SK-MEL-5 (cell line): ENCODE measurements at regions not wholly inside any gene's neighbourhood (a gene's known extent, or its start where the extent isn't known, plus 50 kb on each side); places are given as distances from the start of the nearest gene placed in this dataset.
"Not testable (repeated sequence)": the region's sequence is repeated elsewhere in the genome, so short reads cannot be mapped to it uniquely, and the experiment has no call there.

Source experiments
- DNase-seq: peaks from one replicate; pipeline ENCODE4 v3.0.0-alpha.2; 2016; ENCODE audit warnings: low read depth, low spot score
- in situ Hi-C: cut with HindIII; loops from 2 replicates; pipeline ENCODE4 v1.10.0; 2016; ENCODE audit warnings: low sequenced_read_pairs, high pct_unique_total_duplicates, low pct_unique_long_range_greater_than_20kb

DNA sequence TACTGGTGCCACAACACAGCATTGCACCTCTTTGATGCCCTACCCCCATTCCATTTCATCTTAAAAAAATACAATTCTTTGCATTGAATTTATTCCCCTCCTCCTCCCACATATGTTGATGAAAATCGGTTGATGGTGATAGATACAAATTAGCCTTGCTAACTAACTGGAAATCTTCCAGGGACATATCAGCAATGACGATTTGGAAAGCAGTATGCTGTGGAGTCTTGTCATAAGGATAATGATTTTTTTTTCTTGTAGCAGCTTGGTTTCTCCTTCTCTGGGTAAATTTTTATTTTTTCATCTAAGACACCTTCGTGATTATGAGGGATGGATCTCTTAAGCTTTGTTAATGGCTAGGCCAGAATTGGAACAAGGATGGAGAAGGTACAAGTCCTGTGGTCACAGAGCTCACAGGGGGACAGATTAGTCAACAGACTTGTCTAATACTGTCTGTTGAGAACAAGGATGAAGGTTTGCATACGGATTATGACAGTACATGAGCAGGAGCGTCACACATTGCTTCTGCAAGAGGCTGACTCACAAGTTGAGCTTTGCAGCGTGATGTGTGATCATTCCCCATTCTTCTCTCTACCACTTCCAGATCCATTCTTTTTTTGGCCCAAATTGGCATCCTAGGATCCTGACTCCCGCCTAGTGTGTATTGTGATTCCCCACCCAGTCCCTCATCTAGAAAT, 233.1 kb upstream of the FERMT1 start:
- in situ Hi-C loops, result no loop called here
- no peak for DNase-seq

- in situ Hi-C loops, result no loop called here
- DNase-seq, result no peak
These were observed 226.1 kb upstream of the FERMT1 start for GRCh38 chr20:6348908-6349307.

DNA sequence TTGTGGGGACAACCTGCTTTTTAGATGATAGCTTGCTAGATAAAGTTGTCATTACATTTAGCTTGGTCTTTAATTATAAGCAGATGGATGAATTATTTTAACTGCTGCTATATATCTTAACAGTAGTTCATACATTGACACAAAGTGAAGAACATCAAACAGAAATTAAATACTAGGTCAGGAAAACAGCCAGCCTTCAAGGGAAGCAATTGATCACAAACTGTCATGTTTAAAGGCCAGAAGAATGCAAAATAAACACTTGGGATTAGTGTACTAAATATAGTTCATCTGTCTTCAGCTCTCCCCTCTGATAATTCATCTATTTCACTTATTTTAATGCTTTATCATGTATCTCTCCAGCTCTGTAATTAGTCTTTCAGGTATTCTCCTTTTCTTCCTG, 225.1 kb upstream of the FERMT1 start:
- in situ Hi-C loops, result no loop called here
- no peak for DNase-seq

GRCh38 chr20:6341491-6341890, 218.7 kb upstream of the FERMT1 start:
- in situ Hi-C loops, result no loop called here
- no peak for DNase-seq

DNA sequence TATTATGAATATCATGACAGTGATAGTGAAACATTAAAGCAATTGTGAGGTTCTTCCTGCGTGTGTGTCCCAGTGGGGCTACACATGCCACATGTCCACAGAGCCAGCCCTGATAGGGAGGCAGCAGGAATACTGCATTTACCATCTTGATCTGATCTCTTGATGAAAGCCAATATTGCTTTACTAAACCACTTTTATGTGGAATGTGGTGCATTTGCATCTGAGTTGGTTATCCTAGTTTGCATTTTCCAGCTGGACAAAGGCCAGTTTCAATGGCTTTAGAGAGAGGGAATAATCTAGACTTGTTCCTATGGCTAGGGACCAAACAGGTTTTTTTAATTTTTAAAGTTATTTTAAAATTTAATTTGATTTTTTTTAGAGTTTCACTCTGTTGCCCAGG, 216.3 kb upstream of the FERMT1 start:
- no peak for DNase-seq
- in situ Hi-C loops, result no loop called here

GRCh38 chr20:6333110-6333509, 210.3 kb upstream of the FERMT1 start:
- in situ Hi-C loops, result no loop called here
- DNase-seq, result no peak

GRCh38 chr20:6321235-6321634, 198.4 kb upstream of the FERMT1 start:
- DNase-seq, in situ Hi-C loops: not testable (repeated sequence)

GRCh38 chr20:6311841-6312655, 189.2 kb upstream of the FERMT1 start:
- in situ Hi-C loops, result no loop called here
- DNase-seq, result no peak

- no peak for DNase-seq
- in situ Hi-C loops, result no loop called here
These were observed 188.3 kb upstream of the FERMT1 start for GRCh38 chr20:6311097-6311496.

GRCh38 chr20:6305536-6305935, 182.7 kb upstream of the FERMT1 start:
- in situ Hi-C loops, result no loop called here

DNA sequence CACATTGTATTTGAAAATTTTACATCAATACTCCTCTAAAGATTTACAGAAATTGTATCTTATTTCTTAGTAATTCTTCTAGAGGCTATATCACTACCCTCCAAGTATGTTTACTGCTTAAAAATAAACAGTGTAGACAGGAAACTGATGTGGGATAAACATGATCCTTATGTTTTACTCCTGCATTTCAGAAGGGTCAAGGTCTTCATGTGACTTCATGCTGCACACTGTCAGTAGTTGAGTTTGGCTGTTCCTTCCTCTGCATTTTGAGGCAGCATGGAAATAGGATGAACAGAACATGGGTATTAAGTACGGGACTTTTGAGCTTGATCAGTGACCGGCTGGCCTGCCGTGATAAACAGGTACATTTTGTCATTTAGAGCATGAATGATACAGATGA, 179.2 kb upstream of the FERMT1 start:
- no peak for DNase-seq
- in situ Hi-C loops, result no loop called here

More at GRCh38 chr20:6305536-6305935, 182.7 kb upstream of the FERMT1 start:
- DNase-seq, result no peak

- no peak for DNase-seq
- in situ Hi-C loops, result no loop called here
These were observed 176.6 kb upstream of the FERMT1 start for GRCh38 chr20:6299456-6299855.

DNA sequence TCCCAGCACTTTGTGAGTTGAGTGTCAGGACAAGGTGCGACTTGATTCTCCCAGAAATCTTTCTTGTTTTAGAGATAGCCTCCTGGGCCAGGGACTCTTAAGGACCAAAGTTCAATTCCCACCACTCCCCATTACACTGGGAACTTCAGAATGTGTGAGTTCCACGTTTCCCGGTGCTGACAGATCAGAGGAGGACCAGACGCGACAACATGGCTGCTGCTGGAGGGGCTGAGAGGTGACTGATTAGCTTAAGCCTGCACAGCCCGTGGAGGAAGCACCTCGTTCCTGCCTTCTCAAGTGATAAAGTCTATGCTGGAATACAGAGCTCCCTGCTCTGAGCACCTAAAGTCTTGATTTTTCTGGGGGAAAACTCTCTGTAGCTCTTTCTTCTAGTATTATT, 175.2 kb upstream of the FERMT1 start:
- in situ Hi-C loops, result no loop called here
- DNase-seq, result no peak

- in situ Hi-C loops, result no loop called here
- DNase-seq, result no peak
These were observed 173.0 kb upstream of the FERMT1 start for GRCh38 chr20:6295867-6296256.

DNA sequence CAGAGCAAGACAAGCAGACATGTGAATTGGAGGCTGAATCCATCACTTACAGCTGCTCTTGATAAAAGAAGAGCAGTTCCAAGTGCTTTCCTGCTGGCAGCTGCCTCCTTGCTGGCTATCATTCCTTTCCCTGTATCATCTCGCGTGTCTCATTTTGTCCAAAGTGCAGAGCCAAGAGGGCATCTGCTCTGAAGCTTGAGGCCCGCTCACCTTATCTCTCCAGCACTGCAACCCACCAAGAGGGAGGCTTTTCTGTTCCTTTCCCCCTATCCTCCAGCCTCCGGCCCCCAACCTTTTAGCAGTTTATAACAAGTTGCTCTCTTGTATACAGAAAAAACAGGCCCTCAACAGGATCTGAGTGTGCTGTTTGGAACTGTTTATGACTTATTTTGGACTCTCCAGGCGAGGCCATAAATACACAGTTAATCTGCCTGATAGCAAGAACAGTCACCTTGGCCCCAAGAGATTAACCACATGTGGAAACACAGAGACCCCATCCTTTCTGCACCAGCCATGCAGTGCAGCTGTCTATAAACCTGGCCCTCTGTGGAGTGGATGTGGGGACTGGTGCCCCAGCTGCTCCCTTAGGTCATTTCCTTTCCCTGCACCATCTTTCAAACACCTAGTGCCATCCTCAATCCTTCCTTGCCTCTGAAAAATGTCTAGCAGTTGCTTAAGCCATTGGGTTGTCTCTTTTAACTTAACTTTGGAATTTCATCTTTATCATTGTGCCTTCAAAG, 172.5 kb upstream of the FERMT1 start:
- no peak for DNase-seq
- in situ Hi-C loops, result no loop called here

GRCh38 chr20:6287471-6287870, 164.6 kb upstream of the FERMT1 start:
- in situ Hi-C loops, result no loop called here
- DNase-seq, result no peak

DNA sequence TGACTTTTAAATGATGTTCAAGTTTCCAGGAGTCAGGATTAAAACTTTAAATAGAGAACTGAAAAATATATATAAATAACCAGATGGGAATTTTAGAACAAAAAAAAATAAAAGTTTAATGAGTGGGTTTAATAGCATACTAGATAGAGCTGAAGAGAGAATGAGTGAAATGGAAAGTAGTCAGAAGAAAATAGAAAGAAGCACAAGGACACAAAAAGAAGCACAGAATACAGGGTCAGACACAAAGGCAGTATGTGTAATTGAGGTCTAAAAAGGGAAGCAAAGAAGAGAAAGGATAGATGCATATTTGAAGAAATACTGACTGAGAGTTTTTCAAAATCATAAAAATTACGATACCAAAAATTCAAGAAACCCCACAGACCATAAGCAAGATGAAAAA, 159.8 kb upstream of the FERMT1 start:
- in situ Hi-C loops, result no loop called here
- no peak for DNase-seq

DNA sequence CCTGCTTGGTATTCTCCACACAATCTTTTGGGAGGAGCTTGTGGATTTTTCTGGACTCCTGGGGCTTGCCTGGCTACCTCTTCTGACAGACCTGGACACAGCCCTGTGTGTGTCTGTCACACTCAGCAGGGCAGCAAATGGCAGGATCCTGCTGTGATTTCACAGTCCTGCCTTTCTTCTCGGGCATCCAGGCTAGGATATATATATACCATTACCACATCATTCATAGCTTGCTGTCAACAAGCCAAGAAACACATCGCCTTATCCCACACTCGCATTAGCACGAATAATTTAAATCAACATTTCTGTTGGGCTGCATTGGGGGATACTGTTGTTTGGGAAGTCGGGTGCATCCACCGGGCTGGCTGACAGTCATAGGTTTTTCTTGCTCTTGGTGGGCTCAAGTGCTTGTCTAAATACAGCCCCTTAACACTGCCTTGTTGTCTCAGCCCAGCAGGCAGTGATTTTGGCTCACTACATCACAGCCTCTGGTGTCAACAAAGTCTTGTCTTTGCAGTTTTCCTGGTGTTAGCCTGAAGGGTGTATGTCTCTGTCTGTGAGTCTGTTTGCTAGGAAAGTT, 154.9 kb upstream of the FERMT1 start:
- in situ Hi-C loops, result no loop called here
- DNase-seq, result peak; percentile 11
